Neural progenitor cell (in vitro differentiated cells): ENCODE measurements at regions not wholly inside any gene's neighbourhood (a gene's known extent, or its start where the extent isn't known, plus 50 kb on each side); places are given as distances from the start of the nearest gene placed in this dataset.

Experiments used
- DNase-seq: peaks from one replicate; pipeline ENCODE4 v3.0.0-alpha.2; 2016; ENCODE audit warnings: low spot score
- H2AFZ ChIP-seq: fragments of 200-600 bp; sonication (generic); replicated peaks from 2 replicates; pipeline ENCODE4 v1.6.1; 2016; ENCODE audit warnings: antibody characterized with exemption
- H3F3A ChIP-seq: fragments of 200-600 bp; sonication (generic); 2 replicates; pipeline ENCODE4 v1.6.1; 2016; ENCODE audit warnings: antibody characterized with exemption, low read depth
- H3K27ac ChIP-seq: fragments of 200-600 bp; sonication (generic); 2 replicates; pipeline ENCODE4 v1.5.1; 2016; ENCODE audit warnings: mild to moderate bottlenecking
- H3K27me3 ChIP-seq: fragments of 200-600 bp; sonication (generic); 2 replicates; pipeline ENCODE4 v1.6.1; 2016; ENCODE audit warnings: mild to moderate bottlenecking, moderate library complexity
- H3K36me3 ChIP-seq: fragments of 200-600 bp; sonication (generic); 2 replicates; pipeline ENCODE4 v1.5.1; 2016
- H3K4me1 ChIP-seq: fragments of 200-600 bp; sonication (generic); 2 replicates; pipeline ENCODE4 v1.6.1; 2016; ENCODE audit warnings: mixed run types
- H3K4me2 ChIP-seq: fragments of 200-600 bp; sonication (generic); 2 replicates; pipeline ENCODE4 v1.6.1; 2016
- H3K4me3 ChIP-seq: fragments of 200-600 bp; sonication (generic); 2 replicates; pipeline ENCODE4 v1.5.1; 2016
- H3K79me2 ChIP-seq: fragments of 200-600 bp; sonication (generic); 2 replicates; pipeline ENCODE4 v1.6.1; 2016; ENCODE audit warnings: low read depth
- H3K9ac ChIP-seq: fragments of 200-600 bp; sonication (generic); 2 replicates; pipeline ENCODE4 v1.6.1; 2016
- H3K9me3 ChIP-seq: fragments of 200-600 bp; sonication (generic); 2 replicates; pipeline ENCODE4 v1.5.1; 2016; ENCODE audit warnings: low read depth
- H4K20me1 ChIP-seq: fragments of 200-600 bp; sonication (generic); 2 replicates; pipeline ENCODE4 v1.6.1; 2016; ENCODE audit warnings: low read depth
- H3K27ac Mint-ChIP-seq: 3 replicates; pipeline ENCODE4 v1.8.0; 2021; ENCODE audit warnings: mixed read lengths
- H3K27me3 Mint-ChIP-seq: 2 replicates; pipeline ENCODE4 v1.8.0; 2022; ENCODE audit warnings: low read depth, mild to moderate bottlenecking, inconsistent platforms, moderate library complexity, mixed read lengths; ENCODE audit not compliant: insufficient read depth
- H3K36me3 Mint-ChIP-seq: 3 replicates; pipeline ENCODE4 v1.8.0; 2021; ENCODE audit warnings: mixed read lengths
- H3K4me1 Mint-ChIP-seq: 3 replicates; pipeline ENCODE4 v1.8.0; 2021; ENCODE audit warnings: mixed read lengths
- H3K4me3 Mint-ChIP-seq: 3 replicates; pipeline ENCODE4 v1.8.0; 2021; ENCODE audit warnings: mild to moderate bottlenecking, moderate library complexity, mixed read lengths
- H3K9me3 Mint-ChIP-seq: 3 replicates; pipeline ENCODE4 v1.8.0; 2020; ENCODE audit warnings: mixed read lengths
- EZH2 ChIP-seq: fragments of 200-600 bp; sonication (generic); IDR thresholded peaks from 2 replicates; pipeline ENCODE4 v1.6.1; 2017; ENCODE audit warnings: antibody characterized with exemption, mild to moderate bottlenecking, moderate library complexity
- EZH2phosphoT487 ChIP-seq: fragments of 200-600 bp; sonication (generic); IDR thresholded peaks from 2 replicates; pipeline ENCODE4 v1.6.1; 2017; ENCODE audit warnings: antibody characterized with exemption
- TF ChIP-seq, protein P1 (sequence below): fragments of 200-600 bp; sonication (generic); IDR thresholded peaks from 2 replicates; pipeline ENCODE4 v1.5.1; 2017; ENCODE audit warnings: antibody characterized with exemption, mild to moderate bottlenecking

DNA sequence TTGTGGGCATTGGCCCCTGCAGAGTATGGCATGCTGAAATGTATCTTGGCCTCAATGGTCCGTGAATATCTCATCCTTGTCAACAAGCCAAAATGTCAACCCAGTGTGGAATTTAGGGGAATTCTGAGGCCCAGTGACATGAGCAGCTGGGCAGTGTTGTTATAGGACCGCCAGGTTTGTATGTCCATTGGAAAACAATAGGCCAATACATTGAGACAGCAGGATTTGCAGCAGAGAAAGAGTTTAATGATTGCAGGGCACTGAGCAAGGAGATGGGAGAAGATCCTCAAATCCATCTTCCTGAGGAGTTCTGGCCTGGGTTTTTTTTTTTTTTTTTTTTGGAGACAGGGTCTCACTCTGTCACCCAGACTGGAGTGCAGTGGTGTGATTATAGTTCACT, 95.7 kb upstream of the BAIAP2L1 start:
- H4K20me1 ChIP-seq = no peaks in the 10 kb centered on the region
- H3K27ac Mint-ChIP-seq = no peak overlapping the region
- H3K9me3 Mint-ChIP-seq = peaks cover 12% of the 10 kb centered on the region
- H3K79me2 ChIP-seq = no peaks in the 10 kb centered on the region
- H3K36me3 ChIP-seq = no peaks in the 10 kb centered on the region
- no peak for TF ChIP-seq EZH2
- TF ChIP-seq EZH2phosphoT487 = no peak
- TF ChIP-seq, protein P1, sequence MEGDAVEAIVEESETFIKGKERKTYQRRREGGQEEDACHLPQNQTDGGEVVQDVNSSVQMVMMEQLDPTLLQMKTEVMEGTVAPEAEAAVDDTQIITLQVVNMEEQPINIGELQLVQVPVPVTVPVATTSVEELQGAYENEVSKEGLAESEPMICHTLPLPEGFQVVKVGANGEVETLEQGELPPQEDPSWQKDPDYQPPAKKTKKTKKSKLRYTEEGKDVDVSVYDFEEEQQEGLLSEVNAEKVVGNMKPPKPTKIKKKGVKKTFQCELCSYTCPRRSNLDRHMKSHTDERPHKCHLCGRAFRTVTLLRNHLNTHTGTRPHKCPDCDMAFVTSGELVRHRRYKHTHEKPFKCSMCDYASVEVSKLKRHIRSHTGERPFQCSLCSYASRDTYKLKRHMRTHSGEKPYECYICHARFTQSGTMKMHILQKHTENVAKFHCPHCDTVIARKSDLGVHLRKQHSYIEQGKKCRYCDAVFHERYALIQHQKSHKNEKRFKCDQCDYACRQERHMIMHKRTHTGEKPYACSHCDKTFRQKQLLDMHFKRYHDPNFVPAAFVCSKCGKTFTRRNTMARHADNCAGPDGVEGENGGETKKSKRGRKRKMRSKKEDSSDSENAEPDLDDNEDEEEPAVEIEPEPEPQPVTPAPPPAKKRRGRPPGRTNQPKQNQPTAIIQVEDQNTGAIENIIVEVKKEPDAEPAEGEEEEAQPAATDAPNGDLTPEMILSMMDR = no peak
- no peaks in the 10 kb centered on the region for H3K36me3 Mint-ChIP-seq
- H3K27me3 ChIP-seq = no peaks in the 10 kb centered on the region
- no peaks in the 10 kb centered on the region for H3K4me1 ChIP-seq
- H3K4me3 Mint-ChIP-seq = no peak overlapping the region
- no peaks in the 10 kb centered on the region for H3F3A ChIP-seq
- no peak overlapping the region for H3K27ac ChIP-seq
- peaks cover 14% of the 10 kb centered on the region for H3K27me3 Mint-ChIP-seq
- H3K9me3 ChIP-seq = no peaks in the 10 kb centered on the region
- no peak overlapping the region for H2AFZ ChIP-seq
- H3K4me3 ChIP-seq = no peak overlapping the region
- no peaks in the 10 kb centered on the region for H3K4me1 Mint-ChIP-seq
- DNase-seq = no peak
- H3K9ac ChIP-seq = no peak overlapping the region
- no peak overlapping the region for H3K4me2 ChIP-seq

DNA sequence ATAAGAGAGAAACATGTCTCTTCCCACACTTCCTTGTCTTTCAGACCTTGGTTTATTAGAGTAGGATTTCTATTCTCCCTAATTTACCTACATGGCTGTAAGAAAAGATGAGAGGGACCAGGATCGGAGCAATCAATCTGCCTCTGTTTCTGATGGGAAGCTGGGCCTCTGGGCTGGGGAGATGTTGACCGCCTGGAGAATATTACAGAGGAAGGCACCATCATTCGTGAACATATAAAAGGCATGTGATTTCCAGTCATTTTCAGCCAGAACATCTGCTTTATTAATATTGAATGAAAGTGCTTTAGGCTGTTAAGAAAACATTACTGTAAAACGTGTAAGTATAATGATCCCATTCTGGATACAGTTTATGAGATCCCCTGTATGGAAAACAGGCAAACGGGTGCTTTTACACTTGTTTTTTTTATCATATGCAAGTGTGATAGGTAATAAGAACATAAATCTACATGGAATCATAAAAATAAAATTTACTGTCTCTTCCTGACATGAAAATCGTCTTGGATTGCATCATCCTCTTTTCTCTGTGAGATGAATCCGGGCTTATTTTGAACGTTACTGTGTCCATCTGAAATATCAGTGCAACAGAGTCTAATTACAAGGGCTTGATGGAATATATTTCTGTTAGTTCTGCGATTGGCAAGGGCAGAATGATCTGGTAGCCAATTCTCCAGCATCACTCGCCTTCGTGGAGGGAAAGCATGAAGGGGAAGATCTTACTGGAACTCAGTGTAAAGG, 94.5 kb upstream of the BAIAP2L1 start:
- H3K27ac Mint-ChIP-seq = no peak overlapping the region

DNA sequence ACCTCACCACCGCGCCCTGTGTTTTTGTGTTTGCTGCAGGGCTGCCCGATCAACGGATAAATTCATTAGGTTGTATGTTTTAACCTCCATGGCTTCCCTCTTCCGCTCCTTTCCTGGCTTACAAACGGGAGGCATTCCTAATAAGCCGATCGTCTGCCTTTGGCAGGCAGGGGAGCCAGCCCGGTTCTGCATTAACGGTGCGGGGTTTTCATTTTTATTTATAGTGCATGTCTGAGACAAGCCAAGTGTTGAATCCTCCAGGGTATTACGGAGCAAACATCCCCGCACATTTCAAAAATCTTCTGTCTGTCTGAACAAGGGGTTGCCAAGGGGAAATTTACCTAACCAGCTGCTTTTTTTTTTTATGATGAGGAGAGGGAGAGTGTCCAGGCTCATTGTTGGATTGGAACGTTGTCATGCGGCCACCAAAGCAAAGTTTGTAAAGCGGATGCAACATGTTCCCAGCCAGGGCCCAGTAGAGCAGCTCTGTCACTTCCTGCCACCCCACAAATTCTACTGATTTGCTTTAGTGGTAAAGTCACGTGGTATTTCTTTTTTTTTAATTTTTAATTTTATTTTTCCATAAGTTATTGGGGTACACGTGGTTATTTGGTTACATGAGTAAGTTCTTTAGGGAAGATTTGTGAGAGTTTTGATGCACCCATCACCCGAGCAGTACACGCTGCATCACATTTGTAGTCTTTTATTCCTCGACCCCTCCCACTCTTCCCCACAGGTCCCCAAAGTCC, 92.3 kb upstream of the BAIAP2L1 start:
- no peak overlapping the region for H3K27ac ChIP-seq
- Mint-ChIP-seq H3K27ac (no peak overlapping the region), H3K4me3 (no peak overlapping the region), H3K27me3 (peaks cover 15% of the 10 kb centered on the region), H3K9me3 (peaks cover 12% of the 10 kb centered on the region), H3K4me1 (no peaks in the 10 kb centered on the region), H3K36me3 (no peaks in the 10 kb centered on the region)
- H3K4me3 ChIP-seq = no peak overlapping the region
- no peaks in the 10 kb centered on the region for H3K27me3 ChIP-seq
- no peak overlapping the region for H3K4me2 ChIP-seq
- H3K79me2 ChIP-seq = no peaks in the 10 kb centered on the region
- TF ChIP-seq, protein P1 = no peak
- no peak for TF ChIP-seq EZH2
- no peak for TF ChIP-seq EZH2phosphoT487
- H2AFZ ChIP-seq = no peak overlapping the region
- DNase-seq = no peak
- no peak overlapping the region for H3K9ac ChIP-seq
- H3F3A ChIP-seq = no peaks in the 10 kb centered on the region
- no peaks in the 10 kb centered on the region for H4K20me1 ChIP-seq
- H3K36me3 ChIP-seq = no peaks in the 10 kb centered on the region
- no peaks in the 10 kb centered on the region for H3K4me1 ChIP-seq
- H3K9me3 ChIP-seq = no peaks in the 10 kb centered on the region

More for the DNA sequence above, 94.5 kb upstream of the BAIAP2L1 start:
- Histone ChIP-seq H3K9me3 (no peaks in the 10 kb centered on the region), H3K4me3 (no peak overlapping the region), H3F3A (no peaks in the 10 kb centered on the region), H3K4me2 (no peak overlapping the region), H3K27ac (no peak overlapping the region), H3K4me1 (no peaks in the 10 kb centered on the region), H3K9ac (no peak overlapping the region), H2AFZ (no peak overlapping the region), H3K79me2 (no peaks in the 10 kb centered on the region), H4K20me1 (no peaks in the 10 kb centered on the region), H3K27me3 (no peaks in the 10 kb centered on the region), H3K36me3 (no peaks in the 10 kb centered on the region)
- Mint-ChIP-seq H3K4me3 (no peak overlapping the region), H3K27me3 (peaks cover 14% of the 10 kb centered on the region), H3K4me1 (no peaks in the 10 kb centered on the region), H3K9me3 (peaks cover 12% of the 10 kb centered on the region), H3K36me3 (no peaks in the 10 kb centered on the region)
- TF ChIP-seq, protein P1 = no peak
- TF ChIP-seq EZH2 = no peak
- no peak for TF ChIP-seq EZH2phosphoT487
- no peak for DNase-seq
